Spleen (tissue), 11 donors: ENCODE measurements at regions not wholly inside any gene's neighbourhood (a gene's known extent, or its start where the extent isn't known, plus 50 kb on each side); places are given as distances from the start of the nearest gene placed in this dataset.

ENCODE experiments used
- DNase-seq: peaks from one replicate; pipeline ENCODE4 v3.0.0-alpha.2; 2020
- H3K27ac ChIP-seq, 8 donors: fragments of 200-600 bp; sonication (generic) in 7 of 8; 1 replicate in 4 of 8; 2 replicates in 4 of 8; pipeline versions ENCODE4 v1.5.0 to v1.8.0; 2016 to 2021; ENCODE audit warnings: inconsistent platforms in 4 of 8, mild to moderate bottlenecking in 4 of 8, moderate library complexity in 1 of 8
- H3K27me3 ChIP-seq, 7 donors: fragments of 200-600 bp; sonication (generic) in 6 of 7; replicated peaks in 1 of 7; 1 replicate in 4 of 7; 2 replicates in 3 of 7; pipeline versions ENCODE4 v1.5.0 to v1.8.0; 2016 to 2021; ENCODE audit warnings: inconsistent platforms in 3 of 7, mild to moderate bottlenecking in 1 of 7
- H3K36me3 ChIP-seq, 6 donors: fragments of 200-600 bp; sonication (generic) in 5 of 6; 1 replicate in 4 of 6; 2 replicates in 2 of 6; pipeline versions ENCODE4 v1.5.0 to v1.8.0; 2016 to 2021; ENCODE audit warnings: inconsistent platforms in 2 of 6
- H3K4me1 ChIP-seq, 6 donors: fragments of 200-600 bp; sonication (generic) in 5 of 6; 1 replicate in 3 of 6; 2 replicates in 3 of 6; pipeline versions ENCODE4 v1.5.0 to v1.8.0; 2016 to 2021; ENCODE audit warnings: inconsistent platforms in 3 of 6
- H3K4me3 ChIP-seq, 8 donors: fragments of 200-600 bp; sonication (generic) in 7 of 8; 1 replicate in 4 of 8; 2 replicates in 4 of 8; pipeline versions ENCODE4 v1.5.0 to v1.8.0; 2016 to 2021; ENCODE audit warnings: inconsistent platforms in 4 of 8, mild to moderate bottlenecking in 4 of 8, moderate library complexity in 2 of 8
- H3K9me3 ChIP-seq, 8 donors: fragments of 200-600 bp; sonication (generic) in 7 of 8; 1 replicate in 4 of 8; 2 replicates in 4 of 8; pipeline versions ENCODE4 v1.5.0 to v1.8.0; 2016 to 2021; ENCODE audit warnings: inconsistent platforms in 4 of 8
- POLR2A ChIP-seq, 3 donors: fragments of 450-650 bp; IDR thresholded peaks; one replicate each; pipeline ENCODE4 v1.5.1; 2017; ENCODE audit warnings: antibody characterized with exemption in 3 of 3, mild to moderate bottlenecking in 1 of 3
- POLR2AphosphoS5 ChIP-seq, 3 donors: sonication (generic); formaldehyde crosslinking; IDR thresholded peaks; one replicate each; pipeline ENCODE4 v1.5.1; 2017; ENCODE audit warnings: antibody characterized with exemption in 3 of 3
- WGBS, 5 donors: extraction: QIAGEN DNeasy Blood & Tissue Kit in 3 of 5; methylation state at CpG; one replicate each; pipeline versions ENCODE4 v1.1.5 to v1.1.7; 2013 to 2018; 5-methylcytosine and 5-hydroxymethylcytosine counted together
- intact Hi-C: fragments of 100-400 bp; cut with DNase I; formaldehyde crosslinking; loops from one replicate; pipeline ENCODE4 v1.15.0; 2023; ENCODE audit warnings: low total_unique reads
- TF ChIP-seq, protein P1 (sequence below), 11 experiments: fragments of 200-600 bp in 7 of 11; fragments of 450-650 bp in 4 of 11; sonication (generic) in 4 of 11; IDR thresholded peaks in 8 of 11; conservative IDR thresholded peaks in 3 of 11; 1 replicate in 7 of 11; 2 replicates in 4 of 11; pipeline versions ENCODE4 v1.4.0 to v1.8.0; 2016 to 2021; ENCODE audit warnings: antibody characterized with exemption in 11 of 11, inconsistent platforms in 4 of 11, mild to moderate bottlenecking in 1 of 11
- donor health status: healthy with polysubstance abuse.
- donor health status: DM: no; HTN: no; CAD: no; lungs with moderate emphysema.
- donor health status: DM: no; HTN: no; CAD: no.
- donor health status: Bipolar disorder and iron deficiency.
- donor health status: healthy.
- donor health status: DM: no; HTN: no; CAD: no.
- donor health status: DM: yes; HTN: yes; CAD: no.

DNA sequence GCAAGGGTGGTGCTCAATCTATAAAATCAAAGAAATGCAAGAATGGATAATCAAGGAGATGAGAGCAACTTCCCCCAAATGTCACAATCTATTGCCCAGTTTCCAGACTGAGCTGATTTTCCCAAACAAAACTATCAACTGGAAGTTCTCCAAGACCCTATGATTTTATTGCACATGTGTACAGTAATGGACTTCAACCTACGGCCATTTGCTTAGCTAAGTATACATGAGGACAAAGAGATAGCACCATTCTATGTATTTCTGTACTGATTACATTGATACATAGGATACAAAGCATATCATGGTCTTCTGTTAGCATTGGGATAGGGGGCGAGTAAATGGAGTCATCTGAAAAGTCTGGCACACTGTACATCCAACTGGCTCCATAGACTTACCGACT lies 407.8 kb downstream of the GABRG1 start:
- TF ChIP-seq POLR2AphosphoS5 (IDR thresholded peaks at IDR 0.05): no peak
- TF ChIP-seq, protein P1, sequence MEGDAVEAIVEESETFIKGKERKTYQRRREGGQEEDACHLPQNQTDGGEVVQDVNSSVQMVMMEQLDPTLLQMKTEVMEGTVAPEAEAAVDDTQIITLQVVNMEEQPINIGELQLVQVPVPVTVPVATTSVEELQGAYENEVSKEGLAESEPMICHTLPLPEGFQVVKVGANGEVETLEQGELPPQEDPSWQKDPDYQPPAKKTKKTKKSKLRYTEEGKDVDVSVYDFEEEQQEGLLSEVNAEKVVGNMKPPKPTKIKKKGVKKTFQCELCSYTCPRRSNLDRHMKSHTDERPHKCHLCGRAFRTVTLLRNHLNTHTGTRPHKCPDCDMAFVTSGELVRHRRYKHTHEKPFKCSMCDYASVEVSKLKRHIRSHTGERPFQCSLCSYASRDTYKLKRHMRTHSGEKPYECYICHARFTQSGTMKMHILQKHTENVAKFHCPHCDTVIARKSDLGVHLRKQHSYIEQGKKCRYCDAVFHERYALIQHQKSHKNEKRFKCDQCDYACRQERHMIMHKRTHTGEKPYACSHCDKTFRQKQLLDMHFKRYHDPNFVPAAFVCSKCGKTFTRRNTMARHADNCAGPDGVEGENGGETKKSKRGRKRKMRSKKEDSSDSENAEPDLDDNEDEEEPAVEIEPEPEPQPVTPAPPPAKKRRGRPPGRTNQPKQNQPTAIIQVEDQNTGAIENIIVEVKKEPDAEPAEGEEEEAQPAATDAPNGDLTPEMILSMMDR (IDR thresholded peaks at IDR 0.05 in 8 of 11, conservative IDR thresholded peaks at IDR 0.05 in 3 of 11): no peak
- TF ChIP-seq POLR2A (IDR thresholded peaks at IDR 0.05): no peak
- no peak overlapping the region for H3K27ac ChIP-seq
- H3K4me3 ChIP-seq: no peak overlapping the region
- H3K36me3 ChIP-seq: no peaks in the 10 kb centered on the region
- peaks cover 0 to 25% (median 6%) of the 10 kb centered on the region in 8 donors for H3K9me3 ChIP-seq
- no peaks in the 10 kb centered on the region for H3K27me3 ChIP-seq
- WGBS, 5 donors: 73 to 86% (median 79%) methylated on average over 3 of the region's 3 CpGs
- intact Hi-C loops: no loop called here
- no peak for DNase-seq
- H3K4me1 ChIP-seq: no peaks in the 10 kb centered on the region

DNA sequence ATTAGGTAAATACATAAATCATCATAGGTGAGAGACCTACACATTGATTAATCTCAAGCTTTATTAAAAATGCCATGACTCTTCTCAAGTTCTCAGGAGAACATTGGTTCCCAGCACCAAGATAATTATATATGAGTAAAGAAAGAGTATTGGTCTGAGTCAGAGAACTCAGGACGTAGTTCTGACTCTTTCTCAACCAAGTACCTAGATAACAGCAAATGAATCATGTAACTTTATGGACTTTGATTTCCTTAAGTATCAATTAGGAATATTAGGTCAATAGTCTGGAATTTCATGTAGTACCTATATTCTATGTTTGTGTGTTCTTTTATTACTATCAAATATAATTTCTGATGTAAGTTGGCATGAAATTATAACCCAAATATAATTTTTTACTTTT lies 409.9 kb downstream of the GABRG1 start:
- WGBS, 5 donors: 57 to 84% (median 70%) methylated on average over 1 of the region's 1 CpG
- H3K27ac ChIP-seq: no peak overlapping the region
- no peaks in the 10 kb centered on the region for H3K36me3 ChIP-seq
- H3K4me1 ChIP-seq: no peaks in the 10 kb centered on the region
- TF ChIP-seq, protein P1 (IDR thresholded peaks at IDR 0.05 in 8 of 11, conservative IDR thresholded peaks at IDR 0.05 in 3 of 11): no peak
- TF ChIP-seq POLR2AphosphoS5 (IDR thresholded peaks at IDR 0.05) (no peak), POLR2A (IDR thresholded peaks at IDR 0.05) (no peak)
- no peak overlapping the region for H3K4me3 ChIP-seq
- intact Hi-C loops: no loop called here
- H3K27me3 ChIP-seq: no peaks in the 10 kb centered on the region
- no peak for DNase-seq
- H3K9me3 ChIP-seq: peaks cover 0 to 15% (median 0%) of the 10 kb centered on the region in 8 donors

DNA sequence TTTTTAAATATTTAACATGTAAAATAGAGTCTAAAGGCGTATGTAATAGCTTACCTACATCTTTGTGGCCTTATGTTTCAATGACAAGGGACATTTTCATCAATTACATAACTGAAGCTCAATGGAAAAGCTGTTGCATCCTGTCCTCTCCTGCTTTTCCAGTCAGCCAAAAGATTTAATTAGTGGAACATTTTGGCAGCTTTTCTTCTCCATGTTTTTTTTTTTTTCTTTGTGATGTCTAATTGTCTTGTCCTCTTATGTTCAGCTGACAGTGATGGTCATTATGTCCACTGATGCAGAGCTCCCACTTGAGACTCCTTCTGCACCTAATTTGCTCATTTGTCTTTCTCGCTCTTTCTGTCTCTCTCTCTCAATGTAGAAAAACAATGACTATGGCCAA lies 422.2 kb downstream of the GABRG1 start:
- no peak overlapping the region for H3K4me3 ChIP-seq
- H3K27me3 ChIP-seq: no peaks in the 10 kb centered on the region
- H3K27ac ChIP-seq: no peak overlapping the region
- TF ChIP-seq POLR2A (IDR thresholded peaks at IDR 0.05) (no peak), POLR2AphosphoS5 (IDR thresholded peaks at IDR 0.05) (no peak)
- TF ChIP-seq, protein P1 (IDR thresholded peaks at IDR 0.05 in 8 of 11, conservative IDR thresholded peaks at IDR 0.05 in 3 of 11): no peak
- no peaks in the 10 kb centered on the region for H3K36me3 ChIP-seq
- DNase-seq: no peak
- intact Hi-C loops: no loop called here
- H3K4me1 ChIP-seq: no peaks in the 10 kb centered on the region
- WGBS, 5 donors: 67 to 82% (median 72%) methylated on average over 2 of the region's 2 CpGs
- peaks cover 0 to 10% (median 0%) of the 10 kb centered on the region in 8 donors for H3K9me3 ChIP-seq

DNA sequence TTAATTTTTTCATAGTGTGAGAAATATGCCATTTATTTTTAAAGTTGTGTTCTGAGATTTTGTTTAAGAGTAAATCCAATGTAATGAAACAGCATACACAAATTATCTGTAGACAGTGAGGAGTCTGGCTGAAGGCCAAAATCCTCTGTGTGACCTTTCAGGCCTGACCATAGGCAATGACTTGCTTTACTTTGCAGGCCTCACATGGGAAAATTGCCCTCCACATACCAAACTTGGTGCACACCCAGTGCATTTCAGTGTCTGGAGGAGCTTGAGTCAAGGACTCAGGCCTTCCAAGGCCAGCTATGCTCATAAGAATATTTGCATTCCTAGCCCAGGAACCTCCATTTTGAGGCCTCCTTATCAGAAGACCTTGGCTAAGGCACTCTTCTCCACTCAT lies 430.1 kb downstream of the GABRG1 start:
- no peaks in the 10 kb centered on the region for H3K36me3 ChIP-seq
- no peaks in the 10 kb centered on the region for H3K9me3 ChIP-seq
- H3K4me1 ChIP-seq: no peaks in the 10 kb centered on the region
- H3K27me3 ChIP-seq: no peaks in the 10 kb centered on the region
- H3K4me3 ChIP-seq: no peak overlapping the region
- H3K27ac ChIP-seq: no peak overlapping the region
- intact Hi-C loops: no loop called here
- no peak for TF ChIP-seq POLR2AphosphoS5 (IDR thresholded peaks at IDR 0.05)
- TF ChIP-seq POLR2A (IDR thresholded peaks at IDR 0.05): no peak
- TF ChIP-seq, protein P1 (IDR thresholded peaks at IDR 0.05 in 8 of 11, conservative IDR thresholded peaks at IDR 0.05 in 3 of 11): no peak
- DNase-seq: no peak
